GM12892 (cell line): ENCODE measurements at regions not wholly inside any gene's neighbourhood (a gene's known extent, or its start where the extent isn't known, plus 50 kb on each side); places are given as distances from the start of the nearest gene placed in this dataset.

Experiments used
- POLR2A ChIP-seq: IDR thresholded peaks from 2 replicates; pipeline ENCODE4 v1.6.1; 2011; ENCODE audit warnings: low read depth, low read length, control low read depth
- POLR2AphosphoS5 ChIP-seq: IDR thresholded peaks from 2 replicates; pipeline ENCODE4 v1.6.1; 2011; ENCODE audit warnings: low read depth, low read length, control low read depth
- TAF1 ChIP-seq: IDR thresholded peaks from 2 replicates; pipeline ENCODE4 v1.6.1; 2011; ENCODE audit warnings: low read depth, mild to moderate bottlenecking, control low read depth, low read length, borderline replicate concordance

DNA sequence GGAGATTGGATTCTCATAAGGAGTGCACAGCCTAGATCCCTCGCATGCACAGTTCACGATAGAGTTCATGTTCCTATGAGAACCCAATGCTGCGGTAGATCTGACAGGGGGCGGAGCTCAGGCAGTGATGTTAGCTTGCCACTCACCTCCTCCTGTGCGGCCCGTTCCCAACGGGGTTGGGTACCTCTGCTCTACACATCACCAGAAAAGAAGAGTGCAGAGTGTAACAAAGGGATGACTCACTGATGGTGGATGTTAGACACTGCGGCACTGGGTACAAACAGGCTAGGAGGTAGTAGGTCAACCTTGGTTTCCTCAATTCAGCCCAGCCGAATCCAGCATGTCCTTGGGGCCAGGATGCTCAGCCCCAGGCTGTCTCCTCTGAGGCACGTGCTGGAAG is 66.8 kb upstream of the CHST15 start:
- no peak for TF ChIP-seq POLR2AphosphoS5
- no peak for TF ChIP-seq POLR2A
- TF ChIP-seq TAF1: no peak
